CD8-positive, alpha-beta memory T cell (primary cell): ENCODE measurements at regions not wholly inside any gene's neighbourhood (a gene's known extent, or its start where the extent isn't known, plus 50 kb on each side); places are given as distances from the start of the nearest gene placed in this dataset.

ENCODE experiments used
- CTCF ChIA-PET: fragments of 350-600 bp; sonication (Branson Sonifier 250); formaldehyde crosslinking; loops from one replicate; lab custom pipeline; 2021; ENCODE audit warnings: antibody characterized with exemption; lab: Charles Lee
- POLR2A ChIA-PET: fragments of 350-600 bp; sonication (Branson Sonifier 250); formaldehyde crosslinking; loops from one replicate; lab custom pipeline; 2021; ENCODE audit warnings: antibody characterized with exemption; lab: Charles Lee
- DNase-seq, 5 donors: peaks; one replicate each; pipeline versions ENCODE4 v3.0.0 to v3.0.0-alpha.2; 2020 to 2022; ENCODE audit warnings: mixed read lengths in 1 of 5
- H3K27ac ChIP-seq: one replicate; pipeline ENCODE4 v1.7.0; 2013; ENCODE audit warnings: low read depth, mild to moderate bottlenecking, low read length, moderate library complexity
- H3K27me3 ChIP-seq: 2 replicates; pipeline ENCODE4 v1.7.0; 2013; ENCODE audit warnings: low read length, mild to moderate bottlenecking; ENCODE audit not compliant: insufficient read depth, poor library complexity, severe bottlenecking
- H3K36me3 ChIP-seq: 2 replicates; pipeline ENCODE4 v1.7.0; 2013; ENCODE audit warnings: mild to moderate bottlenecking, low read length, moderate library complexity; ENCODE audit not compliant: insufficient read depth
- H3K4me1 ChIP-seq: 2 replicates; pipeline ENCODE4 v1.7.0; 2013; ENCODE audit warnings: mild to moderate bottlenecking, low read length, moderate library complexity; ENCODE audit not compliant: insufficient read depth
- H3K4me3 ChIP-seq: 2 replicates; pipeline ENCODE4 v1.7.0; 2013; ENCODE audit warnings: mild to moderate bottlenecking, low read length
- H3K9me3 ChIP-seq: 2 replicates; pipeline ENCODE4 v1.7.0; 2013; ENCODE audit warnings: mild to moderate bottlenecking, low read length
- H3K27ac Mint-ChIP-seq, 8 donors: one replicate each; pipeline ENCODE4 v1.8.0; 2020 to 2021; ENCODE audit warnings: mixed read lengths in 8 of 8, mild to moderate bottlenecking in 6 of 8, inconsistent platforms in 3 of 8, moderate library complexity in 3 of 8
- H3K27me3 Mint-ChIP-seq, 2 donors: one replicate each; pipeline ENCODE4 v1.8.0; 2020 to 2021; ENCODE audit warnings: mixed read lengths in 2 of 2, mild to moderate bottlenecking in 1 of 2, moderate library complexity in 1 of 2
- H3K36me3 Mint-ChIP-seq, 3 donors: one replicate each; pipeline ENCODE4 v1.8.0; 2020 to 2021; ENCODE audit warnings: mixed read lengths in 3 of 3, inconsistent platforms in 1 of 3, mild to moderate bottlenecking in 1 of 3
- H3K4me1 Mint-ChIP-seq, 3 donors: one replicate each; pipeline ENCODE4 v1.8.0; 2020 to 2021; ENCODE audit warnings: mixed read lengths in 3 of 3, inconsistent platforms in 1 of 3, mild to moderate bottlenecking in 1 of 3
- H3K4me3 Mint-ChIP-seq, 7 donors: one replicate each; pipeline ENCODE4 v1.8.0; 2020 to 2021; ENCODE audit warnings: mixed read lengths in 7 of 7, mild to moderate bottlenecking in 6 of 7, moderate library complexity in 4 of 7, inconsistent platforms in 2 of 7
- H3K9me3 Mint-ChIP-seq, 5 donors: one replicate each; pipeline ENCODE4 v1.8.0; 2020 to 2022; ENCODE audit warnings: mixed read lengths in 5 of 5, mild to moderate bottlenecking in 3 of 5, moderate library complexity in 2 of 5, inconsistent platforms in 1 of 5

- no peak overlapping the region for H3K4me3 ChIP-seq
- H3K36me3 ChIP-seq: no peaks in the 10 kb centered on the region
- CTCF ChIA-PET: no interaction called here
- no peak for DNase-seq
- H3K4me1 Mint-ChIP-seq: no peaks in the 10 kb centered on the region
- H3K27ac ChIP-seq: no peak overlapping the region
- no peaks in the 10 kb centered on the region for H3K27me3 Mint-ChIP-seq
- no peaks in the 10 kb centered on the region for H3K27me3 ChIP-seq
- no peaks in the 10 kb centered on the region for H3K4me1 ChIP-seq
- H3K36me3 Mint-ChIP-seq: no peaks in the 10 kb centered on the region
- H3K4me3 Mint-ChIP-seq: no peak overlapping the region
- H3K9me3 Mint-ChIP-seq: peaks cover 7 to 39% (median 9%) of the 10 kb centered on the region in 5 donors
- H3K9me3 ChIP-seq: no peaks in the 10 kb centered on the region
- no peak overlapping the region for H3K27ac Mint-ChIP-seq
- POLR2A ChIA-PET: no interaction called here
Observed at GRCh38 chr7:79540592-79540991, 87.1 kb upstream of the MAGI2 start.

GRCh38 chr7:79534128-79534527, 80.7 kb upstream of the MAGI2 start:
- H3K27me3 ChIP-seq: no peaks in the 10 kb centered on the region
- ChIA-PET CTCF (no interaction called here), POLR2A (no interaction called here)
- no peaks in the 10 kb centered on the region for H3K36me3 ChIP-seq
- Mint-ChIP-seq H3K9me3 (peaks cover 4 to 23% (median 6%) of the 10 kb centered on the region in 5 donors), H3K4me3 (no peak overlapping the region), H3K36me3 (no peaks in the 10 kb centered on the region), H3K4me1 (no peaks in the 10 kb centered on the region), H3K27me3 (no peaks in the 10 kb centered on the region), H3K27ac (no peak overlapping the region)
- no peak for DNase-seq
- no peak overlapping the region for H3K4me3 ChIP-seq
- no peaks in the 10 kb centered on the region for H3K4me1 ChIP-seq
- H3K27ac ChIP-seq: no peak overlapping the region
- no peaks in the 10 kb centered on the region for H3K9me3 ChIP-seq

GRCh38 chr7:79531905-79532664, 78.6 kb upstream of the MAGI2 start:
- no peaks in the 10 kb centered on the region for H3K27me3 ChIP-seq
- no peaks in the 10 kb centered on the region for H3K36me3 Mint-ChIP-seq
- H3K27ac ChIP-seq: no peak overlapping the region
- H3K9me3 ChIP-seq: no peaks in the 10 kb centered on the region
- peaks cover 2 to 30% (median 8%) of the 10 kb centered on the region in 5 donors for H3K9me3 Mint-ChIP-seq
- H3K4me1 Mint-ChIP-seq: no peaks in the 10 kb centered on the region
- CTCF ChIA-PET: no interaction called here
- H3K27ac Mint-ChIP-seq: peak overlapping the region in 1 of 8 donors; percentile 54
- H3K4me3 ChIP-seq: no peak overlapping the region
- H3K4me3 Mint-ChIP-seq: no peak overlapping the region
- H3K36me3 ChIP-seq: no peaks in the 10 kb centered on the region
- no peaks in the 10 kb centered on the region for H3K4me1 ChIP-seq
- H3K27me3 Mint-ChIP-seq: no peaks in the 10 kb centered on the region
- POLR2A ChIA-PET: no interaction called here
- no peak for DNase-seq

GRCh38 chr7:79531116-79531515, 77.6 kb upstream of the MAGI2 start:
- CTCF ChIA-PET: no interaction called here
- POLR2A ChIA-PET: no interaction called here
- Histone ChIP-seq H3K27me3 (no peaks in the 10 kb centered on the region), H3K4me3 (no peak overlapping the region), H3K27ac (no peak overlapping the region), H3K36me3 (no peaks in the 10 kb centered on the region), H3K4me1 (no peaks in the 10 kb centered on the region), H3K9me3 (no peaks in the 10 kb centered on the region)
- no peak overlapping the region for H3K4me3 Mint-ChIP-seq
- no peak overlapping the region for H3K27ac Mint-ChIP-seq
- no peaks in the 10 kb centered on the region for H3K27me3 Mint-ChIP-seq
- H3K36me3 Mint-ChIP-seq: no peaks in the 10 kb centered on the region
- H3K4me1 Mint-ChIP-seq: no peaks in the 10 kb centered on the region
- DNase-seq: no peak
- H3K9me3 Mint-ChIP-seq: peaks cover 2 to 27% (median 7%) of the 10 kb centered on the region in 5 donors

GRCh38 chr7:79529881-79530235, 76.4 kb upstream of the MAGI2 start:
- peaks cover 2 to 27% (median 7%) of the 10 kb centered on the region in 5 donors for H3K9me3 Mint-ChIP-seq
- H3K27ac Mint-ChIP-seq: no peak overlapping the region

GRCh38 chr7:79529214-79529880, 75.9 kb upstream of the MAGI2 start:
- peaks cover 0 to 27% (median 6%) of the 10 kb centered on the region in 5 donors for H3K9me3 Mint-ChIP-seq
- Histone ChIP-seq H3K4me1 (no peaks in the 10 kb centered on the region), H3K36me3 (no peaks in the 10 kb centered on the region), H3K27ac (no peak overlapping the region), H3K9me3 (no peaks in the 10 kb centered on the region), H3K27me3 (no peaks in the 10 kb centered on the region), H3K4me3 (no peak overlapping the region)
- ChIA-PET CTCF (no interaction called here), POLR2A (no interaction called here)
- DNase-seq: no peak
- H3K27ac Mint-ChIP-seq: no peak overlapping the region
- H3K4me1 Mint-ChIP-seq: no peaks in the 10 kb centered on the region
- H3K4me3 Mint-ChIP-seq: no peak overlapping the region
- H3K27me3 Mint-ChIP-seq: no peaks in the 10 kb centered on the region
- no peaks in the 10 kb centered on the region for H3K36me3 Mint-ChIP-seq

More at GRCh38 chr7:79529881-79530235, 76.4 kb upstream of the MAGI2 start:
- no peaks in the 10 kb centered on the region for H3K36me3 ChIP-seq
- H3K9me3 ChIP-seq: no peaks in the 10 kb centered on the region
- no peaks in the 10 kb centered on the region for H3K36me3 Mint-ChIP-seq
- H3K4me1 ChIP-seq: no peaks in the 10 kb centered on the region
- no peaks in the 10 kb centered on the region for H3K27me3 Mint-ChIP-seq
- H3K4me3 ChIP-seq: no peak overlapping the region
- CTCF ChIA-PET: no interaction called here
- no peaks in the 10 kb centered on the region for H3K27me3 ChIP-seq
- POLR2A ChIA-PET: no interaction called here
- no peak overlapping the region for H3K27ac ChIP-seq
- DNase-seq: no peak
- no peak overlapping the region for H3K4me3 Mint-ChIP-seq
- H3K4me1 Mint-ChIP-seq: no peaks in the 10 kb centered on the region

- no peak for DNase-seq
- peaks cover 0 to 1% (median 0%) of the 10 kb centered on the region in 3 donors for H3K36me3 Mint-ChIP-seq
- Histone ChIP-seq H3K27me3 (no peaks in the 10 kb centered on the region), H3K9me3 (no peaks in the 10 kb centered on the region), H3K4me1 (no peaks in the 10 kb centered on the region), H3K36me3 (no peaks in the 10 kb centered on the region), H3K27ac (no peak overlapping the region), H3K4me3 (no peak overlapping the region)
- peaks cover 2 to 33% (median 2%) of the 10 kb centered on the region in 5 donors for H3K9me3 Mint-ChIP-seq
- H3K4me1 Mint-ChIP-seq: no peaks in the 10 kb centered on the region
- no peak overlapping the region for H3K4me3 Mint-ChIP-seq
- ChIA-PET CTCF (no interaction called here), POLR2A (no interaction called here)
- H3K27me3 Mint-ChIP-seq: no peaks in the 10 kb centered on the region
- H3K27ac Mint-ChIP-seq: no peak overlapping the region
Observed at GRCh38 chr7:79528421-79528820, 75.0 kb upstream of the MAGI2 start.

- Mint-ChIP-seq H3K4me1 (no peaks in the 10 kb centered on the region), H3K9me3 (peaks cover 0 to 39% (median 3%) of the 10 kb centered on the region in 5 donors), H3K27ac (no peak overlapping the region)
Observed at GRCh38 chr7:79524048-79524447, 70.6 kb upstream of the MAGI2 start.

More at GRCh38 chr7:79524048-79524447, 70.6 kb upstream of the MAGI2 start:
- Mint-ChIP-seq H3K4me3 (no peak overlapping the region), H3K36me3 (peaks cover 0 to 1% (median 0%) of the 10 kb centered on the region in 3 donors), H3K27me3 (no peaks in the 10 kb centered on the region)
- Histone ChIP-seq H3K9me3 (no peaks in the 10 kb centered on the region), H3K4me1 (no peaks in the 10 kb centered on the region), H3K4me3 (no peak overlapping the region), H3K27ac (no peak overlapping the region), H3K36me3 (no peaks in the 10 kb centered on the region), H3K27me3 (no peaks in the 10 kb centered on the region)
- POLR2A ChIA-PET: no interaction called here
- CTCF ChIA-PET: no interaction called here
- no peak for DNase-seq
